NCI-H2196 treated with DMSO at 0.1 percent for 48 hours (cell line): ENCODE measurements at regions not wholly inside any gene's neighbourhood (a gene's known extent, or its start where the extent isn't known, plus 50 kb on each side); places are given as distances from the start of the nearest gene placed in this dataset.
A peak's percentile ranks its signal among the peaks of the same experiment; 100 is the strongest.
"Not testable (repeated sequence)": the region's sequence is repeated elsewhere in the genome, so short reads cannot be mapped to it uniquely, and the experiment has no call there.

Experiments used
- DNase-seq: peaks from one replicate; lab custom pipeline; 2025; ENCODE audit not compliant: unreplicated experiment; lab: John Stamatoyannopoulos, UW

DNA sequence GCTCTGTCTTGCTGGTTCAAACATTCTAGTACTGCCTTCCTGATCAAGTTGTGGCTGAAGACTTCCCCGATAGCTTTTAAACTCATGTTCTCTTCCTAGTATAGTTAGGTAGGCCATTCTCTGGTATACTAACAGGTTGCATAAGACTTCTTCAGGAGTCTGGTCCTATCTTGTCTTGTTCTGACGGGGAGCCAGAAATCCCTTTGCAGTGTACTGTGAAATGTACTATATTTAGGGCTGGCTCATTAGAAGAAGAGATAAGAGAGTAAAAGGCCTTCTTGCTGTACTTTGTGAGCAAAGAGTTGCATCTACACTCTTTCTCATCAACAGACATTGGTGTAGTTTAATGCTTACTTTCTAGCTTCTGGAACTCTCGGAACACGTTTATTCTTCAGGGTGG, 331.9 kb downstream of the NUP35 start:
- DNase-seq: no peak

DNA sequence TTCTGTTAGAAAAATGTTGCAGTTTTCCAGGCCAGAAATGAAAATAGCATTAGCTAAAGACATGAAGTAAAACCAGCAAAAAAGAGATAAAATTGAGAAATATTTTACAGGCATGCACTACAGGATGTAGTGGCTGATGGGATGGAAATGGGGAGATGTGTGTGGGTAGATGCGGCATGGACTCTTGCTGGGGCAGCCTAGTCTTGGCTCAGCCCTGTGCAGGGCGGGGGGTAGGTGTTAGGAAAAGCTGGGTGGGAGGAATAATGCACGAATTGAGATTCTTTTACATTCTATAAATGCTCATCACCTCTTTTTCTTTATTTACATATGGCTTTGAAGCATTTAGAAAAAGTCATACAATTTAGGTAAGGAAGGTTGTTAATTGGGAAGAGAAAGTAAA, 334.2 kb downstream of the NUP35 start:
- no peak for DNase-seq

DNA sequence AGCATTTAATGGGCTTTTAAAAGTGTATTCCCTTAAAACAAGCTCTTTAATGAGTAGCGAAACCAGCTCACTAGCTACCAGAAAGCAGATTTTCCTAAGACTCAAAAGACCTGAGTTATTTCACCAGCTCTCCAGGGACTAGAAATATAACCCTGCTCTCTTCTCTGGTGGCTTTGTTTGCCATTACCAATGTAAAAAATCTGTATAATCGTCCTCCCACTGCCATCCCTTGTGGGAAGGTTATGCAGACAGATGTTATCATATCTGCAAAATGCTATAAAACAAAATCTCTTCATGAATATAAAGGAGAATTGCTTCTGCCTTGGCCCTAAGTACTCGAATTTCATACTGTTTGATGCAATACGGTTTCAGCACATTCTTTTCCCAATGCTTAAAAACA, 335.2 kb downstream of the NUP35 start:
- DNase-seq: no peak

DNA sequence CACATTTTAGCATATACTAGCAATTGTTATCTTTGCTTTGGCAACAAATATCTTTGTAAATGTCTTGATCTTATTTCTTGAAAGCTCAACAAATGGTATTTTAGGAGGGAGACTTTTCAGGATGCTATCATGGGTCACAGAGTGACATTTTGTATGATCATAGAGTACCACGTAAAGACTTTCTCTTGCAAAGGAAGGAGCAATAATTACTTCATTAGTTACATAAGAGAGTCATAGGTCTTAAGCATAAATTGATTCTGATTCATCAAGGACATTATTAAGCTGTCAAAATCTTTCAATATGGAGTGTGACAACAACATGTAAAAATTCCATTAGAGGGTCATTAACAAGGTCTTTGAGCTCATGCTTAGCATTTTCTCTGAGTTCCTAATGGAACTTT, 339.6 kb downstream of the NUP35 start:
- no peak for DNase-seq

DNA sequence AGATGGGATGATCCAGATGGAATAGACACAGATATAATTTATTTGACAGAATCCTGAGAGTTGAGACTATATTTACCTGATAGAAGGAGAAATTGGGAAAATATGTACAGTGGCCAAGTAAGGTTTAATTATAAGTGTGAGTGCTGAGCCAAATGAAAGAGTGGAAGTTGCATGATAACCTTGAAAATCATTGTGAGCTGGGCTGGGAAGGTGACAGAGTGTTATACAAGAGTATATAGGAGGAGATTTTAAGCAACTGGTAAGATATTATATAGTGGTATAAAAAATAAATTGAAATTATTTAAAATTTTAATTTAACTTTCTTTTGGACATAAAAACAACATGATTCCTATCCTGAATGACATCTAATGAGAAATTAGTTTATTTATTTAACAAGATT, 340.8 kb downstream of the NUP35 start:
- no peak for DNase-seq

DNA sequence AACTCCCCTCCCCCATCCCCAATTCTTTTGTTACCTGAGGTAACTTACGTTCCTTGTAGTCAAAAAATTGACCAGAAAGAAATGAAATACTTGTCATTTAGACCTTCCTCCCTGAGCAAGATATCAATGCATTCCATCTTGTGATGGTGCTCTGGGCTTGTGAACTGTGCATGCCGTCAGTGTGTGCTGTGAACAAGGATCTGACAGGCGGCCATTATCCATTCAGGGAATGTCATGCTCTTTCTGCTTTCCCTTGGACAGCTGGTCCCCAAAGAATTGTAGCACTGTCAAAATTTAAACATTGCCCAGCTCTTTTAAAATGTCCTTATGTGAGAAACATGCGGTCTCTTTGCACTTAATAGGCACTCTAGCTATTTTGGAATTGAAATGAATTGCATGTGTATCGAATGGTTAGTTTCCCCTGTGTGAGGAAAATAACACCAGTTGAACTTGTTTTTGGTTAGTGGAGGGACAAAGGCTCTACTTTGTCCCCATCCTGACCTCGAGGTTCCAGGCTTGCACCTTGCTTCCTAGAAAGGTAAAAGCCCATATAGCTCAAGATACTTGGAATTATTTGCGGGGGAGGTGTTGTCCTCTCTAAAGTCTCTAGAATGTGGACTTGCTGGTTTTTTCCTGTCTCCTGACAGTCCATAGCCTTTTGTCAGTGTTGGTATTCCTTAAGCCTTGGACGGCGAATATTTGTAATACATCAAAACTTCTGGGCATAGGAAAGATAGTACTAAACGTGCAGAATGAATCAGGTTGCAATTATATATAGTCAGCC, 350.9 kb downstream of the NUP35 start:
- DNase-seq: no peak

DNA sequence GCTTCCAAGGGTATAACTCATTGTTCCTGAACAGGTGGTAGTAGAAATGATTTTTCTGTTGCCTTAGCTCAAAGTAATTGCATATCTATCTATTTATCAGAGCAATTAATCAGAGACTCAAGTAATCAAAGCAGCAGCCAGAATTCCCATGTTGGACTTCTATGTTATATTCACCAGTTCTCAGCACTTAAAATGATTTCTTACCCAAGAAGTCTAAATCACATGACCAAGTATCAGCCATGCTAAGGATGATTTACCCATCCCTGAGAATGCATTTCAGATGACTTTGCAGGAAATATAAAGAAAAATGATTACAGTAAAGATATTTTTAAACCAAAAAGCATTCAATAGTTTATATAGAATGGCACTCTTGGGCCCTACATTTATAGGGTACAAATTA, 352.2 kb downstream of the NUP35 start:
- no peak for DNase-seq

DNA sequence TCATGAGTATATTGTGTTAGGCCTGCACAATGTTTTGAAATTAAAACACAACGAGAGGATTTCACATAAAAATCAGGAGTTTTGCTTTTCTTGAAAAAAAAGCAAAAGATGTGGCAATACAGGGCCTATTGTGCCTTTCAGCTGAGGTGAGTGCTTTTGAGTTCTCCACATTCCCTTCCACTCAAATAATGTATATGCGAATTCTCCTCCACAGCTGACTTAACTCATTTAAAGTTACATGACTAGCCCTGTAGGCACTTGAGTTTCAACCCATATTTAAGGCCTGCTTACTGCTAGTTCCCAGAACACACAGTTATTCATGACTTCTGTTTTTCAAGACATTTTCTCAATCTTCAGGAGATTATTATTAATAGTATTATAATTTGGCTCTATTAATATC, 353.1 kb downstream of the NUP35 start:
- DNase-seq: no peak

DNA sequence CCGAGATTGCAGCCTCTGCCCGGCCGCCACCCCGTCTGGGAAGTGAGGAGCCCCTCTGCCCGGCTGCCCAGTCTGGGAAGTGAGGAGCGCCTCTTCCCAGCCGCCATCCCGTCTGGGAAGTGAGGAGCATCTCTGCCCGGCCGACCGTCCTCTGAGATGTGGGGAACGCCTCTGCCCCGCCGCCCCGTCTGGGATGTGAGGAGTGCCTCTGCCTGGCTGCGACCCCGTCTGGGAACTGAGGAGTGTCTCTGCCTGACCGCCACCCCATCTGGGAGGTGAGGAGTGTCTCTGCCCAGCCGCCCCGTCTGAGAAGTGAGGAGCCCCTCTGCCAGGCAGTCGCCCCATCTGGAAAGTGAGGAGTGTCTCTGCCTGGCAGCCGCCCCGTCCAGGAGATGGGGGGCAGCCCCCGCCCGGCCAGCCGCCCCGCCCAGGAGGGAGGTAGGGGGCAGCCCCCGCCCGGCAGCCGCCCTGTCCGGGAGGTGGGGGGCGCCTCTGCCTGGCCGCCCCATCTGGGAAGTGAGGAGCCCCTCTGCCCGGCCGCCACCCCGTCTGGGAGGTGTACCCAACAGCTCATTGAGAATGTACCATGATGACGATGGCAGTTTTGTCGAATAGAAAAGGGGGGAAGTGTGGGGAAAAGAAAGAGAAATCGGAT, 354.8 kb downstream of the NUP35 start:
- DNase-seq: not testable (repeated sequence)

DNA sequence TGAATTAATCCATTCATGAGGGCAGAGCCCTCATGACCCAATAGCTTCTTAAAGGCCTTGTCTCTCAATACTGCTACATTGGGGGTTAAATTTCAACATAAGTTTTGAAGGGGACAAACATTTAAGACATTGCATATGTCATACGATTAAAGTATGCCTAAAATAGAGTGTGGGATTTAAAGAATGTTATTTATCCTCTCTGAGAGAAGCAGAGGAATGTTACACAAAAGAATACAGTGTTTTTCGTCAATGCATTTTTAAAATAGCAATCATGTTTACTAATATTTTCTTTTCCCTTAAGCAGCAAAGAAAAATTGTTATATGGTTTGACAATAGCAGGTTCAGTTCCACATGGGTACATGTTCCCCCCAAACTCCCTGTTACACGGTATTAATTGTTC, 363.1 kb downstream of the NUP35 start:
- DNase-seq: no peak

DNA sequence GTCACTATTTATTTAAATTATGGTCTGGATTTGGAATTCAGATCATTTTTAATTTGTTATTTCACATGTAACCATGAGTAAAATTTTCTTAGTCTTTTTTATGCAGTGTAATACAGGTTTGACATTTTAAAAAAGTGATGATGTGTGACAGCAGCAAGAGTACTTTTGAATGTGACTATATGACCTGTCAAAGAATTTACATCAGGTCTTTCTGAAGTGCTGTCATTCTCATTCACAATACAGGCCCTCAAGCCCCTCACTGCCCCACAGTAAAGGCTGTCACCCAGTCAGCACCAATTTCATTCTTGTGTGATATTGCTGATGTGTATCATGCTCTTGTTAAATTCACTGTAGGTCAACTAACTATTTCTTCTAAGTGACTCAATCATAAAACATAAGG, 364.2 kb downstream of the NUP35 start:
- no peak for DNase-seq

DNA sequence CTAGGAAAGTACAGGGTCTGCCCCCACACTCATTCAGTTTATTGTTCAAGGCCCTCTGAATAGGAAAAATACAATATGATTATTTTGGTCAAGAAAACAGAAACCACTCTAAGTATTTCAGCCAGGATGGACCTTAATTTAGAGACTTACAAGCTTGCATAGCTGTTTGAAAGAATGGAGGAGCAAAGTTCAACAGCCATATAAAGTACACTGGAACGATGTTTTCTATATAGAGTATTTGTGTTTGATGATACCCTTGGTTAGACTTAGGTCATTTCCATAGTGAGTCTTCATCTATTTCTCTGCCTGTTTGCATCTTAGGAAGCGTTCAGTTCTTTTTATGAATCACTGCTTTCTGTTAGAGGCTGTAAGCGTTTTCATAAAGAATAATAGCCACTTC, 366.2 kb downstream of the NUP35 start:
- no peak for DNase-seq

DNA sequence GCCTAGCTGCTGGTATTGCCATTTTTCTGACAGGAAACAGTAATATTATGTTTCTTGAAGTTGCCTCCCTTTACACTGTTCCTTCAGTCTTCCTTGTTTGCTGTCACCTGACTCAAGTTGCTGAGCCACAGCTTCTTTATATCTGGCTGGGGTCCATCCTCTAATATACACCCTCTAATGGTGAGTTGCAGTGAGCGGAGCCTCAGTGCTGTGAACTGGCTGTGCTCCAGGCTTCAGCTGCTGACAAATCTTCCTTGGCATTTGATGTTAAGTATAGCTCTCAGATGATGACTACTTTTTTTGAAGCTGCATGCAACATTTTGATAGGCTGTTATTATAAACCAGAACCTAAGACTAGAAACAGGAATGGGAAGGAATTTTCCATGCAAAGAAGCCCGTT, 366.7 kb downstream of the NUP35 start:
- peak; percentile 41 for DNase-seq

DNA sequence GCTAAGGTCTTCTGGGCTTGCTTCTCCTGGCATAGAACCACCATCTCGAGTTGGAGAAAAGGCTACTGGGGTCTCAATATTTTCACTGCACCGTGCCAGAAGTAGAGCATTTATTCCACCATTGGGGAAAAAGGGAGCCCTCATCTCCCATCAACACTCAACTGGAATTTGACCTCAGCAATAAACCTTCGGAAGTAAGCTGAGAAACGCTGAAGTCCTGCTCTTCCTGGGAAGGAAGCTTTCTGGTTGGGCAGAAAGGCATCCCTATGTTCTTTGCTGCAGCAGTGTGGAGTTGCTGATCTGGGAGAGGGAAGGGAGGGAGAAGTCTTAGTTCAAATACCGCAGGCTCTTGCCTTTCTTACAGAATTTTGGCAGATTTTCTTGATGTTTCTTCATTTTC, 368.8 kb downstream of the NUP35 start:
- DNase-seq: no peak

DNA sequence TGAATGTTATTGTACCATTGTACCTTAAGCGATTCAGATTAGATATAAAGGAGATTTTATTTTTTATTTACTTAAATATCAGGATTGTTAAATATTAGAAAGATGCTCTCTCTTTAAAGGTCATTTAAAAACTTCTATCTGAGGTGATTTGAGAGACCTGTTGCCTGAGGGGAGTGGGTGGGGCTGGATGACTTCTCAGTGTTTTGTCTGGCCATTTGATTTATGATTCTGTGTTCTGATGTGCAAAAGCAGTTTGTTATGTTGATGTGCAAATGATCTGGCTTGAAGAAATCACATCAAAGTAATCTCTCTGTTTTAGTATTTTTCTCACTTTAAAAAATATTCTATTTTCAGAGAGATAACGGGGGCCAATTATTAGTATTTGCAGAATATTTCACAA, 370.8 kb downstream of the NUP35 start:
- no peak for DNase-seq

DNA sequence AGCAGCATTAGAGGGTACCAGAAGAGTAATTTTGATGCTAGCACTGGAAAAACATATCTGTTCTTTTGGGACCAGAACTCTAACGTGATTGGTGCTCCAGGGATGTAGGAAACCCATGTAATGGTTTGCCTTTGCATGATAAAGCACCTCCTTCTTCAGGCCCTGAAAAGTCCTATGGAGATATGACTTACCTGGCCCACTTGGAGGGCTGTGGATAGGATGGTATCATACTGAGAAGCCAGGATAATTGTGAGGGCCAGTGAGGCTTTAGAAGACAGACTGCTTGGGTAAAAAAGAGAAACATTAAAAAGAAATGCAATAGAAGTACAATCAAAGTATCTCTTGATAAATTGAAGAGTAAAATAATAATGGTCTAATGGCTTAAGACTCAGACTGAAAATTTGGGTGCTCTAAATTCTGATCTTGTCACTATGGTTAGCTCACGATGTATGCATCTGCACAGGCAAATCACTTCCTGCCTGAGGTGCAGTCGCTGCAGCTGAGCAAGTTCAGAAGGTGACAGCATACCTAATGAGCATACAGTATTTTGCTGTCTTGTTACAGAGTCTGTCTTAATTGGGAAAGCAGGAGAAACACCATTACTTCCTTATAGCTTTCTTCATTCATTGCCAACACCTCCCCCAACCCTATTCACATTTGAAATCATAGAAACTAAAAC, 371.5 kb downstream of the NUP35 start:
- DNase-seq: no peak

DNA sequence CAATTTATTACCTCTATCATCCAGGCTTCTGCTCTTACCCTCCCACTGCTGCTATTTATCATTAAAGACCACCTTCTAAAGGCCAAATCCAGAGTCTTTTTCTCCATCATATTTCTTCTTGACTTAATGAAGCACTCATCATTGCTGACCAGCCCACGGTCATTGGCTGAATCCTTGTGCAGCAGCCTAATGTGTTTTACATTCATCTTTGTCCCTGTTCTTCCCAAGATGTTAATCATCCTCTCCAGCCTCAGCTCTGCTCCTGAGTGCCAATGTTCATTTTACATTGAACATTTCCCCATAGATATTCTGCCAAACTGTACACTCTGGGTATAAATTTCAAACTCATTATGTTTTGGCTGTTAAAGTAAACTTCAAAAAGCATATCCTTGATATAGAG, 373.6 kb downstream of the NUP35 start:
- DNase-seq: no peak

DNA sequence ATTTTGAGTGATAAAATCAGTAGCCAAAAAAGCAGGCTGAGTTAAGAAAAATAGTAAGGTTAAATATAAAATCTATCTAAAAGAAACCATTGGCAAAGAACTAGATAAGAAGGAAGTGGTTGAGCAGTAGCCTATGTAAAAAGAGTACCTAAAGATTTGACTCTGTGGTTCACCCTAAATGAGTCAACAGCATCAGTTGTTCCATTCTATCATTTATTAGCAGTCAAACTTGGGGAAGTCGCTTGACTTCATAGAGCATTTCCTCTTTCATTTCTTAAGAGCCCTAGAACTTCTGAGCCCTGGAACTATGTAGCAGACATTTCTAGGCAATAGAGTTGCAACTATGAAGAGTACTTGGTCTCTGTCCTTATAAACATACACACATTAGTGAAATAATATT, 381.7 kb downstream of the NUP35 start:
- DNase-seq: no peak

DNA sequence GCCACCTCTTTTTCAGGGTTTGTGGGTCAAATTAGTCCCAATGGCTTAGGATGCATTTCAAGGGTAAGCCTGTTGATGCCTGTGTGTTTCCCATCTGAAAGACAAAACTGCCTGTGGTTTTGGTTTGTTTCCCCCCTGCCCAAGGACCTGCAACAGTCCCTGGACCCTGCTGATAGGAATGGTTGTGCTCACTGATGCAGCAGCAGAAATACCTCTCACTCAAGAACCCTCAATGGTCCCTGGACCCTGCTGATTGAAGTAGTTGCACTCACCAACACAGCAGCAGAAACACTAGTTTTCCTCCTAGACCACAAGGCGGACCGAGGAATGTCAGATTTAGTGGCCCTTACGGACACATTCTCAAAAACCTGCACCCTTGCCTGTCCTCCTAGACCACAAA, 386.9 kb downstream of the NUP35 start:
- DNase-seq: no peak

DNA sequence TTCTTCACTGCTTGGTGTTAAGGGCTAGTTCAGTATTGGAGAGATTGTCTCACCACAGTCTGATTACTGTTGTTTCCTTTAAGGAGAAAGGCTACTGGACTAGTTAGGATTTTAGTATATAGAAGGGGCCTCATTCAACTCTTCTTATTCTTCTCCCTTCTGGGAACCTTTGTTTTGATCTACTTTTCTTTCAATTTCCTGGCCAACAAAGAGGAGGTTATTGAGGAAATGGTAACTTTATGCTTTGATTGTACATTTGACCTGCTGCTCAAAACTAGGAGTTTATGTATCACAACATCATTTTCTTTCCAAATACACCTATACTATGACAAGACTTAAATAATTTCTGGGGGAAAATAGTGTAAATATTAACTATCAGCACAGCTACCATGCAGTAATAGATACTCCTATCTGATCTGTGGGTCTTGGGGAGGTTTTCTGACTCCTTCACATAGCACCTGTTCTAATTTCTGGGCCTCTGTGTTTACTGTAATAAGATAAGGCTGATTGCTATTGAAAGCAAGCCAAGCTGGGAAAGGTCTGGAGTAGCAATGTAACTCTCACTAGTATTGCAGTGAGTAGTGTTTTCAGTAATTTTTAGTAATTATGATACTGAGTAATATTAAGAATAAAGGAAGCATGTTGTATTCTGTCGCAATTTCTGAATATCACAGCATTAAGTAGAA, 395.3 kb downstream of the NUP35 start:
- DNase-seq: peak; percentile 59

DNA sequence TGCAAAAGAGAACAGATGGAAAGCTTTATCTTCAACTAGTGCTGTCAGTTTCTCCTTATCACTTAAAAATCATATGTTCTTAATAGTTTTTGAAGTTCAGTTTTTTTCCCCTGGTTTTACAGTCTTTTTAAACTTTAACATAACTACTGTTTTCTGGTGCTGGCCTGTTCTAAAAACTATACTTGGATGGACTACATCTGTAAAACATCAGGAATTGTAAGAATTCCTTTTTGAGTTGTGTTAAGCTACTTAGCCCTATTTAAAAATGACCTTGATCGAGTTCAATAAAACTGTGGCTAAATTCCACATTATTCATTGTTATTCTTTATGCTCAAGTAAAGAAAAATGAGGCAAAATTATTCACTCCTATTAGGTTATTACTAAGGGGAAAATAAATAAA, 397.7 kb downstream of the NUP35 start:
- DNase-seq: no peak
